ENCODE measurements at regions not wholly inside any gene's neighbourhood (a gene's known extent, or its start where the extent isn't known, plus 50 kb on each side); places are given as distances from the start of the nearest gene placed in this dataset.

GRCh38 chr18:1982056-1982455 lies 589.2 kb downstream of the METTL4 start:
- Mint-ChIP-seq H3K4me1 (no peaks in the 10 kb centered on the region), H3K4me3 (no peak overlapping the region), H3K9me3 (peaks cover 18% of the 10 kb centered on the region), H3K36me3 (ENCODE audit: low read depth) (peaks cover 4% of the 10 kb centered on the region), H3K27me3 (ENCODE audit: insufficient read depth) (no peaks in the 10 kb centered on the region), H3K27ac (no peak overlapping the region)
- no peaks in the 10 kb centered on the region for H3K4me1 ChIP-seq (ENCODE audit: control insufficient read depth, insufficient read depth, low read length)
- no peaks in the 10 kb centered on the region for H3K36me3 ChIP-seq (ENCODE audit: control insufficient read depth, insufficient read depth, low read length)
- no peak for DNase-seq
- no peaks in the 10 kb centered on the region for H3K27me3 ChIP-seq (ENCODE audit: control insufficient read depth, insufficient read depth, low read length, poor library complexity, severe bottlenecking)
- no peak overlapping the region for H3K4me3 ChIP-seq (ENCODE audit: low read length)
- no peak overlapping the region for H3K27ac ChIP-seq (ENCODE audit: low read depth, low read length)
- no peak for TF ChIP-seq CTCF (conservative IDR thresholded peaks at IDR 0.05)
- WGBS, 2 experiments (ENCODE audit: insufficient coverage in 1 of 2, insufficient read length in 1 of 2) = 95 to 100% methylated on average over 1 to 2 of the region's 2 CpGs
- peaks cover 11% of the 10 kb centered on the region for H3K9me3 ChIP-seq (ENCODE audit: control insufficient read depth, low read length)
- H3K9ac ChIP-seq (ENCODE audit: extremely low read depth, low read length, poor library complexity, severe bottlenecking) = no peak overlapping the region

- 64 to 85% methylated on average over 3 of the region's 3 CpGs for WGBS, 2 experiments (ENCODE audit: insufficient coverage in 1 of 2, insufficient read length in 1 of 2)
These were observed 587.4 kb downstream of the METTL4 start for GRCh38 chr18:1983746-1984515.

GRCh38 chr18:1993866-1994265 lies 577.4 kb downstream of the METTL4 start:
- Histone ChIP-seq H3K4me1 (ENCODE audit: control insufficient read depth, insufficient read depth, low read length) (peaks cover 10% of the 10 kb centered on the region), H3K4me3 (ENCODE audit: low read length) (no peak overlapping the region), H3K27ac (ENCODE audit: low read depth, low read length) (no peak overlapping the region), H3K27me3 (ENCODE audit: control insufficient read depth, insufficient read depth, low read length, poor library complexity, severe bottlenecking) (no peaks in the 10 kb centered on the region), H3K9ac (ENCODE audit: extremely low read depth, low read length, poor library complexity, severe bottlenecking) (no peak overlapping the region), H3K9me3 (ENCODE audit: control insufficient read depth, low read length) (no peaks in the 10 kb centered on the region), H3K36me3 (ENCODE audit: control insufficient read depth, insufficient read depth, low read length) (no peaks in the 10 kb centered on the region)
- no peak for DNase-seq
- Mint-ChIP-seq H3K9me3 (no peaks in the 10 kb centered on the region), H3K36me3 (ENCODE audit: low read depth) (no peaks in the 10 kb centered on the region), H3K27me3 (ENCODE audit: insufficient read depth) (no peaks in the 10 kb centered on the region), H3K4me3 (no peak overlapping the region), H3K4me1 (peaks cover 32% of the 10 kb centered on the region), H3K27ac (no peak overlapping the region)
- WGBS, 2 experiments (ENCODE audit: insufficient coverage in 1 of 2, insufficient read length in 1 of 2) = 98 to 100% methylated on average over 2 to 3 of the region's 3 CpGs
- TF ChIP-seq CTCF (conservative IDR thresholded peaks at IDR 0.05) = no peak

More at GRCh38 chr18:1983746-1984515, 587.4 kb downstream of the METTL4 start:
- peaks cover 18% of the 10 kb centered on the region for H3K9me3 Mint-ChIP-seq
- DNase-seq = no peak
- H3K36me3 Mint-ChIP-seq (ENCODE audit: low read depth) = peaks cover 4% of the 10 kb centered on the region
- Histone ChIP-seq H3K9ac (ENCODE audit: extremely low read depth, low read length, poor library complexity, severe bottlenecking) (no peak overlapping the region), H3K9me3 (ENCODE audit: control insufficient read depth, low read length) (peaks cover 11% of the 10 kb centered on the region), H3K27ac (ENCODE audit: low read depth, low read length) (no peak overlapping the region), H3K27me3 (ENCODE audit: control insufficient read depth, insufficient read depth, low read length, poor library complexity, severe bottlenecking) (no peaks in the 10 kb centered on the region), H3K4me1 (ENCODE audit: control insufficient read depth, insufficient read depth, low read length) (no peaks in the 10 kb centered on the region), H3K4me3 (ENCODE audit: low read length) (no peak overlapping the region), H3K36me3 (ENCODE audit: control insufficient read depth, insufficient read depth, low read length) (no peaks in the 10 kb centered on the region)
- no peak overlapping the region for H3K27ac Mint-ChIP-seq
- H3K4me1 Mint-ChIP-seq = no peaks in the 10 kb centered on the region
- H3K4me3 Mint-ChIP-seq = no peak overlapping the region
- no peaks in the 10 kb centered on the region for H3K27me3 Mint-ChIP-seq (ENCODE audit: insufficient read depth)
- TF ChIP-seq CTCF (conservative IDR thresholded peaks at IDR 0.05) = no peak
